CD4-positive, alpha-beta T cell treated with Interleukin-10 for 1 hour (primary cell): ENCODE measurements at regions not wholly inside any gene's neighbourhood (a gene's known extent, or its start where the extent isn't known, plus 50 kb on each side); places are given as distances from the start of the nearest gene placed in this dataset.

ENCODE experiments used
- DNase-seq: peaks from one replicate; pipeline ENCODE4 v3.0.0-alpha.2; 2020

GRCh38 chr3:42345811-42346210 is 64.6 kb downstream of the LYZL4 start:
- DNase-seq = peak; percentile 12

DNA sequence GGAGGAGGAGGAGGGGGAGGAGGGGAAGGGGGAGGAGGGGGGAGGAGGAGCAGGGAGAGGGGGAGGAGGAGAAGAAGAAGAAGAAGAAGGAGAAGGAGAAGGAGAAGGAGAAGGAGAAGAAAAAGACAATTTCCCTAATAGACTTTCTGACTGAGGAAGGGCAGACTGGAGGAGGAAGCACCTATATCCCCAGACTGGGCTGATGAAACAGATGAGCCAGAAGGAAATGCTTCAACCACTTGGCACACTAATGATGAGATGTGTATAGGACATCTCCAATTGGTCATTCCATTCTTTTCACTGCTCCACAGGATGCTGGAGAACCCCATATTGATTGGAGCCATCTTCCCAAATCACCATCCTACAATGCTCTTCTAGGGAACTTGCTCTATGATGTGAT is 69.9 kb downstream of the LYZL4 start:
- DNase-seq = no peak

DNA sequence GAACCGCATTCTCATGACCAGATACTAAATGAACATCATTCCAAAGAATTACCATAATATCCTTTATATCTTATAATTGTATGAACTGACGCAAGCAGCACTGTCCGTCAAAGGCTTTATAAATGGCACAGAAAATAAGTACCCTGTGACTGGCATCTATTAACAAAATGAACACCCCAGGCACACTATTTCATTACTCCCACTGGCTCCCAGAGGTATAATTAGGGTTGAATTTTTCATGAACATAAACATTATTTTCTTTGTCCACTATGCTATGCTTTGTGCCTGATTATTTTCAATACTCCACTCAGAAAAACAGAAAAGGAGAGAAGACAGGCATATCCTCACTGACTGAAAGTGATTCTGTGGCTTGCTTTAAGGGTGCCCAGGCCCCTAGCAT is 71.1 kb downstream of the LYZL4 start:
- no peak for DNase-seq

- DNase-seq = no peak
Observed at GRCh38 chr3:42336103-42336502, 70.1 kb upstream of the CCK start.

DNA sequence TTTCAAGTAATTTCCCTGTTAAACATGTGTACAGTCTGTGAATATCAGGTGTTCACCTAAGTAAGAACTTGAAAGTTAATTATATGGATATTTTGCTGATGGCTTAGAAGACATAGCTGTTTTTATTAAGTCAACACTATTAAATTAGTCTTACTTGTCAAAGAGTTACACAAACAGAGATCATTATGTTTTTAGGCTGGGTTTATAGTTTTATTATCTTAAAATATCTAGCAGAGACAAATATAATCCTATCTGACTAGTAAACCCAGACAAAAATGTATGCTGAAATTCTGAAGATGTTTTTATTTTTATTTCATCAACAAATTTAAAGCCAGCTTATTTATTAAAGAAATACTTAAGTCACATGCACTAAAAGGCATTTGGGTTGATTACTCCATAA is 51.2 kb upstream of the CCK start:
- no peak for DNase-seq
